ENCODE measurements at regions not wholly inside any gene's neighbourhood (a gene's known extent, or its start where the extent isn't known, plus 50 kb on each side); places are given as distances from the start of the nearest gene placed in this dataset.

GRCh38 chr4:11624370-11624769 lies 195.7 kb upstream of the HS3ST1 start:
- Mint-ChIP-seq H3K27me3 (no peaks in the 10 kb centered on the region), H3K27ac (no peak overlapping the region), H3K4me1 (peaks cover 1% of the 10 kb centered on the region), H3K9me3 (ENCODE audit: insufficient read depth) (no peaks in the 10 kb centered on the region), H3K4me3 (no peak overlapping the region)
- Histone ChIP-seq H2AFZ (ENCODE audit: insufficient read depth, low read depth, low read length, poor library complexity, severe bottlenecking) (no peak overlapping the region), H3K9ac (ENCODE audit: low read length) (no peak overlapping the region), H3K79me2 (ENCODE audit: control insufficient read depth, insufficient read depth, low read length) (no peaks in the 10 kb centered on the region), H3K27me3 (replicated peaks in 1 of 4; ENCODE audit: control extremely low read depth in 1 of 4, control insufficient read depth in 3 of 4, insufficient read depth in 4 of 4, low read length in 3 of 4) (no peaks in the 10 kb centered on the region), H3K36me3 (replicated peaks in 1 of 2; ENCODE audit: control extremely low read depth in 1 of 2, control insufficient read depth in 1 of 2, extremely low read depth in 1 of 2, insufficient read depth in 2 of 2, low read length in 1 of 2) (no peaks in the 10 kb centered on the region), H3K9me3 (ENCODE audit: control extremely low read depth in 1 of 3, control insufficient read depth in 2 of 3, insufficient read depth in 1 of 3, low read length in 2 of 3) (no peaks in the 10 kb centered on the region), H4K20me1 (ENCODE audit: control insufficient read depth, insufficient read depth, low read length, poor library complexity, severe bottlenecking) (no peaks in the 10 kb centered on the region), H3K4me2 (replicated peaks; ENCODE audit: low read depth, low read length, poor library complexity, severe bottlenecking) (no peak overlapping the region), H3K27ac (ENCODE audit: low read length in 2 of 2) (no peak overlapping the region), H3K4me1 (ENCODE audit: control insufficient read depth in 2 of 2, insufficient read depth in 2 of 2, low read length in 2 of 2) (no peaks in the 10 kb centered on the region), H3K4me3 (ENCODE audit: control extremely low read depth in 1 of 5, extremely low read depth in 1 of 5, insufficient read depth in 1 of 5, low read depth in 2 of 5, low read length in 4 of 5) (no peak overlapping the region)
- 27% methylated on average over 2 of the region's 2 CpGs for WGBS (ENCODE audit: insufficient coverage)
- ChIA-PET CTCF (interaction anchor here (1.0 to 1.5 kb wide), 2 partner anchors 200 to 1042 kb away, joined by 3 to 4 read pairs; no protein-coding TSS in a partner anchor), POLR2A (no interaction called here)
- ATAC-seq (ENCODE audit: low read depth) (no peak), DNase-seq (no peak)
- no peak for TF ChIP-seq CTCF (IDR thresholded peaks at IDR 0.05)
- no peak for TF ChIP-seq EZH2 (IDR thresholded peaks at IDR 0.05; ENCODE audit: borderline replicate concordance, insufficient read depth, low read depth, low read length, poor library complexity, severe bottlenecking)
- intact Hi-C loops (cut with micrococcal nuclease), result loop anchor here (10.0 kb wide), 1 partner anchor 1040 kb away; no protein-coding TSS in a partner anchor

- H3K4me1 Mint-ChIP-seq, result peaks cover 7% of the 10 kb centered on the region
- Histone ChIP-seq H4K20me1 (ENCODE audit: control insufficient read depth, insufficient read depth, low read length, poor library complexity, severe bottlenecking) (no peaks in the 10 kb centered on the region), H3K27ac (ENCODE audit: low read length in 2 of 2) (no peak overlapping the region), H3K4me2 (replicated peaks; ENCODE audit: low read depth, low read length, poor library complexity, severe bottlenecking) (no peak overlapping the region), H3K9me3 (ENCODE audit: control extremely low read depth in 1 of 3, control insufficient read depth in 2 of 3, insufficient read depth in 1 of 3, low read length in 2 of 3) (no peaks in the 10 kb centered on the region), H3K4me1 (ENCODE audit: control insufficient read depth in 2 of 2, insufficient read depth in 2 of 2, low read length in 2 of 2) (peaks cover 0 to 4% of the 10 kb centered on the region in 2 donors), H3K4me3 (ENCODE audit: control extremely low read depth in 1 of 5, extremely low read depth in 1 of 5, insufficient read depth in 1 of 5, low read depth in 2 of 5, low read length in 4 of 5) (no peak overlapping the region), H3K36me3 (replicated peaks in 1 of 2; ENCODE audit: control extremely low read depth in 1 of 2, control insufficient read depth in 1 of 2, extremely low read depth in 1 of 2, insufficient read depth in 2 of 2, low read length in 1 of 2) (no peaks in the 10 kb centered on the region), H2AFZ (ENCODE audit: insufficient read depth, low read depth, low read length, poor library complexity, severe bottlenecking) (no peak overlapping the region), H3K79me2 (ENCODE audit: control insufficient read depth, insufficient read depth, low read length) (no peaks in the 10 kb centered on the region), H3K9ac (ENCODE audit: low read length) (no peak overlapping the region), H3K27me3 (replicated peaks in 1 of 4; ENCODE audit: control extremely low read depth in 1 of 4, control insufficient read depth in 3 of 4, insufficient read depth in 4 of 4, low read length in 3 of 4) (no peaks in the 10 kb centered on the region)
- DNase-seq (peak; percentile 17), ATAC-seq (ENCODE audit: low read depth) (no peak)
- intact Hi-C loops (cut with micrococcal nuclease), result loop anchor here (2.0 to 10.0 kb wide), 2 partner anchors 1039 to 1069 kb away; no protein-coding TSS in a partner anchor
- no peaks in the 10 kb centered on the region for H3K27me3 Mint-ChIP-seq
- ChIA-PET CTCF (interaction anchor here (0.8 to 1.5 kb wide), 3 partner anchors 200 to 1042 kb away, joined by 3 to 4 read pairs (median 3); no protein-coding TSS in a partner anchor), POLR2A (no interaction called here)
- H3K4me3 Mint-ChIP-seq, result no peak overlapping the region
- H3K27ac Mint-ChIP-seq, result no peak overlapping the region
- H3K9me3 Mint-ChIP-seq (ENCODE audit: insufficient read depth), result no peaks in the 10 kb centered on the region
- WGBS (ENCODE audit: insufficient coverage), result no CpG with 5 or more reads among the region's 1 CpG
- TF ChIP-seq EZH2 (IDR thresholded peaks at IDR 0.05; ENCODE audit: borderline replicate concordance, insufficient read depth, low read depth, low read length, poor library complexity, severe bottlenecking), result no peak
- TF ChIP-seq CTCF (IDR thresholded peaks at IDR 0.05), result no peak
These were observed 195.0 kb upstream of the HS3ST1 start for GRCh38 chr4:11623726-11624037.

Measured in B cell (primary cell).